NCI-H524 treated with DMSO at 0.1 percent for 48 hours (cell line): ENCODE measurements at regions not wholly inside any gene's neighbourhood (a gene's known extent, or its start where the extent isn't known, plus 50 kb on each side); places are given as distances from the start of the nearest gene placed in this dataset.
"Not testable (repeated sequence)": the region's sequence is repeated elsewhere in the genome, so short reads cannot be mapped to it uniquely, and the experiment has no call there.

Source experiments
- DNase-seq: peaks from one replicate; lab custom pipeline; 2025; lab: John Stamatoyannopoulos, UW

GRCh38 chr11:87635001-87635400, 540.2 kb downstream of the RAB38 start:
- DNase-seq = no peak

DNA sequence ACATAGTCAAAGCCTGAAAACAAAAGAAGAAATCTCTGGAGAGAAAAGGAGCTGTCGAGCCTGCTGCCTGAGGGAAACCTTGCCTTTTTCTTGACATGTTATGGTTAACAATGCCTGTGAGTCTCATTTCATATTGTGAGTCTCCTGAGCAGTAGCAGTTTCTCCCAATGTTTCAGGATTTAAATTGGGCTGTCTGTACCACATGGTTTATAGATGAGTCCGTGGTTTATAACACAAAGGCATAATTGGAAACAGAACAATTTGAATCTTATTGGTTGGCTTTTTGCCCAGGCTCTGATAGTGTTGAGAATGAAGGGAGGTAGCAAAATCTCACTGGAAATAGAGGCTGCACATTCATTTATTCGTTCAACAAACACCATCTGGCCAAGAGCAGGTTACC, 540.9 kb downstream of the RAB38 start:
- no peak for DNase-seq

GRCh38 chr11:87628957-87629356, 546.3 kb downstream of the RAB38 start:
- no peak for DNase-seq

GRCh38 chr11:87628026-87628580, 547.1 kb downstream of the RAB38 start:
- DNase-seq = no peak

GRCh38 chr11:87623531-87624365, 551.5 kb downstream of the RAB38 start:
- DNase-seq = not testable (repeated sequence)

DNA sequence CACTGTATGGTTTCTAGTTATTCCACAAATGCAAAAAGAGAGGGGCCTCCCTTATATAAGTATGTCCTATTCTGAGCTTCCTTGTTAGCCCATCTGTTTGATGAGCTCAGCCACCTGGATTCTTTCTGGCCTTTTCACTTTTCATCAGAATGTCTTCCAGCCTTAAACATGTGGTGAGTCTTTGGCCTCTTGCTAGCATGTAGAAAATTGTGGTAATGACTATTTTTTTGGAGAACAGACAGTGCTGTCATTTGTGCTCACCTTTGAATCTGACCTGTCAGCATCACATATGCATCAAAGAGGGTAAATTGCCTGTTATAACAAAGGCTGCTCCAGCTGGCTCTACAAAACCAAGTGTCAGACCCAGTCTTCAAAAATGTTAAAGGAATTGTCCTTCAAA, 558.7 kb downstream of the RAB38 start:
- no peak for DNase-seq

DNA sequence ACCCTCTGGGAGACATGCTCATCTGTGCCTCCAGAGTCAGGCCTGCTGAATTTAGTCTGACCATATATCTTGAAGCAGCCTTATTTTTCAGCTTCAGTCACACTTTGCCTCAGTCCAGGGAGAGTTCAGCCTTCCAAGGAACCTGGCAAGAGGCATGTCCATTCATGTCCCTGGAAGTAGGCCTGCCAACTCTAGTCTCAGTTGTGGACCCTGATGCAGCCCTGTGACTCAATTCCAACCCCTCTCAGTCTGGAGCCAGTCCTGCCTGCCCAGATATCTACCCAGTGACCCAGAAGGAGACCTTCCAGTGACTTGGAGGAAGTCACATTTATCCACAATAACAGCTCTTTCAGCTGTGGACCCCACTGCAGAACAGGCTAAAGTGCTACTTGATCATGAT, 566.6 kb downstream of the TMEM135 start:
- DNase-seq = no peak

DNA sequence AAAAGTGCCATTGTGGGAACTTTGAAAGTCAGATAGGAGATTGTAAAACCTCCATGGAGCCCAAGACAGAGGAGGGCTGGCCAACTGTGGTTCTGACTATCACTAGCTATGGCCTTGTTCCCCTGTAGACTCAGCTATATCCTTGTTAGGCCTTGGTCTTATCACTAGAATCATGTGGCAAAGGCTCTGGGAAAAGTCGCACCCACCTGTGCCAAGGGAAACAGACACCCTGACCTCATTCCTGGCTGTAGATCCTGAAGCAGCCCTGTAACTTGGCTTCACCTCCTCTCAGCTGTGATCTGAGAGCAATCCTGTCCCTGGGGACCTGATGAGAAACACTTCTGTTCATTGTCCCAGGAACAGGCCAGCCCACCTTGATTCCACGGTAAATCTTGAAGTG, 566.2 kb downstream of the TMEM135 start:
- DNase-seq = no peak

GRCh38 chr11:87602776-87603175, 565.0 kb downstream of the TMEM135 start:
- DNase-seq = no peak

DNA sequence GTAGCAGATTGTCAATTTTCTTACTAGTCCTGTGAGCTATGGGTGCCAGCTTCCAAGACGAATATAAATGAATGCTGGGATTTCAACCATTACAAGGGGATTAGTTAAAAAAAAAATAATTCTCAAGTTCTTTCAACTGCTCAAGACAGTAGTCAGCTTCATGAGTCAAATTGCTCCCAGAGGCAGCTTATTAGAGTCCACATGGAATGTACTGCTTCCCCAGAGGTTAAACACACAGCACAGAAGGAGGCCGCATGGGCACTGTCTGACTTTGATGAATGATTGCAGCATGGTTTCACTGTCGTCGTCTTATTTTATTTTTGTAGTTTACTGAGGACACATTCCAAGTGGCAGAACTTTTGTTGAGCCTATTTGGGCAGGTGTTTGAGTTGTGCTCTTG, 563.2 kb downstream of the TMEM135 start:
- no peak for DNase-seq

DNA sequence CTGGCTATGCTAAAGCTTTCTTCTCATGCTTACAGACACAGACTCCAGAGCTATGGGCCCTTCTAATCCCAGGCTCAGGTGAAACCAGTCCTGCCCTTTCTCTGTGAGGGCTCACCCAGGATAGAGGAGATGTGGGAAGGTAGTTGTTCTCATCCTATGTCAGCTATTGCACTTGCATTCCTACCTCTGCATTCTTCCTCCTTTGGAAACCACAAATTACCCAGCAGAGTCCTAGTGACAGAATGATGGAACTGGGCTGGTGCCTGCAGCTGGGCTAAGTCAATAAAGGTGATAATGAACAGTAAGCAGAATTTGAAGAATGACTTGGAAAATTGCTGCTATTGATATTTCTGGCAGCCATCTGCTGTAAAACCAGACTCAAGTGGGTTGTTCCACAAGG, 560.0 kb downstream of the TMEM135 start:
- peak; percentile 47 for DNase-seq

DNA sequence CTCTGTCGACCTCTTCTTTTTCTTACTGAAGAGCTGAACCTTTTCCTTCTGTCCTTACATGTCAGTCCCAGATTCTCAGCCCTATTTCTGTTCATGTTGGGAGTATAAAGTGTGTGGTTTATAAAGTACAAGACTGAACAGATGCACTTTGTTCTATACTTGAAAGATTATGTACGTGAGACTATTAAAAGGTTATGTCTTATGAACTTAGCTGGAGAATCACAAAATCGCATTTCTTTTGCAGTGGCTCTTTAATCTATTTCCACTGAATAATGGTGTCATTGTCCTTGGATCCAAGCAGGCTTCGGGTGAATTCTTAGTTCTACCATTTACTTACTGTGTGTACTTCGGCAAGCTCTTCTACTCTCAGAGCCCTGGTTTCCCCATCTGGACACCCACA, 558.4 kb downstream of the TMEM135 start:
- DNase-seq = peak; percentile 61

- peak; percentile 91 for DNase-seq
Measured at GRCh38 chr11:87589082-87589481, 551.3 kb downstream of the TMEM135 start.

- DNase-seq = not testable (repeated sequence)
Measured at GRCh38 chr11:87585613-87586012, 547.9 kb downstream of the TMEM135 start.

GRCh38 chr11:87583931-87584330, 546.2 kb downstream of the TMEM135 start:
- DNase-seq = no peak

DNA sequence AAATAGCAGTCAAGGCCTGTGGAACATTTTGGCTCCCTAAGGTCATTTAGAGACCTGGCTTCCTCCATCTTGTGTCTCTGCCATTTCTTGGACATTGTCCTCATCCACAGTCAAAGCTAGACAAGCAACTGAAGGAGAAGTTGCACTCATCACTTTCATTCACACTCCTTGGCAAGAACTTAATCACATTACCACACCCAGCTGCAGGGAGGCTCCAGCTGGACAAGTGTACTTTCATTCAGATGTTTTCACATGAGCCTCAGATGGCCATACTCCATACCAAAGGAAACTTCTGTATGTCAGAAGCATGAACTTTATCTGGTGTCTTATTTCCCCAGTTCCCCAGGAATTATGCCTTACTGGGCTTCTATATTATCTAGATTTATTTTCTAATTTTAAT, 537.4 kb downstream of the TMEM135 start:
- DNase-seq = no peak

- DNase-seq = no peak
Measured at GRCh38 chr11:87574193-87574592, 536.5 kb downstream of the TMEM135 start.

DNA sequence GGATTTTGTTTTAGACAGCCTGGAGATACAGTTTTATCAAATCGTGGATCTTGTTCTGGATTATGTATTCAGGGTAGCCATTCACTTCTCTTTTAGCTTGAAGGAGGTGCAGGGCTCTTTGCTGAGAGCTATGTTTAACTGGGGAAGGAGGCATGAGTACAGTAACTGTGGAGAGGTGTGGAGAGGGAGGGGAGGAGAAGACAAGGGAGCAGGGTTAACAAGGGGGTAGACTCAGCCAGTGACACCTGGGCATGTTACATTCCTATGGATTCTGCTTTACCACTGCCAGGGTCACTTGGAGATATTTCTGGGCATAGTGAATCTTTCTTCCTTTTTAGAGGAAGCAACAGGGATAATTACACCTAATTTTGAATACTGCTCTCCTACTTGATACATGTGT, 536.0 kb downstream of the TMEM135 start:
- no peak for DNase-seq

DNA sequence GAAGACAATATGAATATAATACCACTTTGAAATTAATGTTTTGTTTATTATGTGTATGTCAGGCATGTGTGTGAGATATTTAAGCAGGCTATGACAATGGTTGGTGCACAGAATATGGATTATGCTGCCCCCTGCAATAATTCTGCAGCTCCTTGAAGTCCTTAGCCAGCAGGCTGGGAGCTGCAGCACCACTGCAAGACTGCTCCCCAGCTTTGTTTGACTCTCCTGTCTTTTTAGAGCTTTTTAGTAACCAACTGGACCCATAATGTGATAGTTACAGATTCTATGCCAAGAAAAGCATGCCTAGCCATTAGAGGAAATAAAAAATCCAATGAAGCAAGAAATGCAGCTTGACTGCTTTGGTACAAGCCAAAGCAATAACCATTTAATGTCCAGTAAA, 535.1 kb downstream of the TMEM135 start:
- no peak for DNase-seq

- DNase-seq = no peak
Measured at GRCh38 chr11:87560352-87560751, 522.6 kb downstream of the TMEM135 start.

GRCh38 chr11:87559852-87560251, 522.1 kb downstream of the TMEM135 start:
- not testable (repeated sequence) for DNase-seq

DNA sequence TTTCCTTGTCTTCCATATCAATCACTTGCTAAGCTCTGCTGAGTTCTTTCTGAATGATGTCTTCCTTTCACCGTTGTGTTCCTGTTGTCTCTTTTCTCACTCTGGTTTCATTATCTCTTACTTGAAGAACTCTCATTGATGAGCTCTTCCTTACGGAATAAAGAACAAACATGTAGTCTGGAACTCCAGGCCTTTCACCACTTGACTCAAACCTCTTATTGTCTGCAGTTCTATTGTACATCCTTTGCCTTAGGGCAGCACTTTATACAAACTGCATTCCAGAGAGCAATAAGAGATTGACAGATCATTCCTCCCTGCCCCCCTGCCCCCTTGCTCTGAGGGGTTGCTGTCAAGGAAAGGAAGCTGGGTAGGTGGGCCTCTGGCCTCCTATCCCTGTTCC, 517.4 kb downstream of the TMEM135 start:
- DNase-seq = no peak

- DNase-seq = no peak
Measured at GRCh38 chr11:87548797-87549196, 511.1 kb downstream of the TMEM135 start.

DNA sequence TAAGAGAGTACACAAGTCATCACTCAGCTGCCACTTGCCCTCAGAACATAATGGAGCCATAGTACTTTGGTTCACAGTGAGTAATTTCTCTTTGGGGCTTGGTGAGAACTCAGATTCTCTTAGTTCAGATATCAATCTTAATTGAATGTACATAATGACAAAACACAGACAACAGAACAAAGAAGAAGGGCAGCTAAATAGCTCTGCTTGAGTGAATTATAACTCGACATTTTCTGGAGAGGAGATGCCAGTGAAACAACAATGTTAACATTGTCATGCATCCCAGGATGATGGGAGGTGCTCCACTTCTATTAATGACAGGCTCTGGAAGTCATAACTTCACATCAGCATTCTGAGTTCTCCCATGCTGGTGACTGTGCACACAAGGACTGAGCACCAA, 508.1 kb downstream of the TMEM135 start:
- no peak for DNase-seq
